HCT116 (cell line): ENCODE measurements at regions not wholly inside any gene's neighbourhood (a gene's known extent, or its start where the extent isn't known, plus 50 kb on each side); places are given as distances from the start of the nearest gene placed in this dataset.

Source experiments
- ATAC-seq: fragments of 200-7000 bp; cut with Tn5 transposase; 2 replicates; pipeline ENCODE4 v1.9.1; 2020; ENCODE audit warnings: mild to moderate bottlenecking, moderate library complexity
- BruUV-seq: library from RNA; stranded (reverse); fragments of 400-500 nt; replicated peaks from 2 replicates; lab custom pipeline; 2021; lab: Mats Ljungman, UMichigan
- CTCF ChIA-PET: fragments of 300-600 bp; sonication (Branson Sonifier 250); formaldehyde crosslinking; loops from one replicate; lab custom pipeline; 2021; ENCODE audit warnings: antibody characterized with exemption; lab: Charles Lee
- POLR2A ChIA-PET: fragments of 300-600, 350-600 bp; sonication (Branson Sonifier 250); formaldehyde crosslinking; loops from one replicate; lab custom pipeline; 2021; ENCODE audit warnings: antibody characterized with exemption; lab: Charles Lee
- RAD21 ChIA-PET, 2 experiments: fragments of 300-600 bp; sonication (Branson Sonifier 250); formaldehyde crosslinking; loops; one replicate each; lab custom pipeline; 2023; ENCODE audit warnings: low total read pairs in 2 of 2; ENCODE audit not compliant: uncharacterized antibody in 2 of 2, unreplicated experiment in 2 of 2, low non-redundant PET in 1 of 2; lab: Charles Lee
- DNase-seq: peaks from one replicate; pipeline ENCODE4 v3.0.0-alpha.2; 2010; ENCODE audit warnings: low read depth, low spot score
- H2AFZ ChIP-seq: fragments of 200-600 bp; shearing (Covaris generic), sonication (generic); 2 replicates; pipeline ENCODE4 v1.6.1; 2017; ENCODE audit warnings: low read depth, mixed run types, mixed read lengths, antibody characterized with exemption, low read length; ENCODE audit not compliant: poor library complexity, severe bottlenecking
- H3K27ac ChIP-seq: 2 replicates; pipeline ENCODE4 v1.5.1; 2012; ENCODE audit warnings: low read depth, low read length
- H3K27me3 ChIP-seq: fragments of 200-600 bp; sonication (generic); 2 replicates; pipeline ENCODE4 v1.6.1; 2016; ENCODE audit warnings: mixed run types, low read length, mixed read lengths; ENCODE audit not compliant: insufficient read depth
- H3K36me3 ChIP-seq, 2 experiments: fragments of 200-500 bp in 1 of 2; fragments of 200-600 bp in 1 of 2; sonication (Bioruptor generic) in 1 of 2; sonication (generic) in 1 of 2; 2 replicates each; pipeline versions ENCODE4 v1.5.1 to v1.6.1; 2014 to 2016; ENCODE audit warnings: low read length in 2 of 2, inconsistent platforms in 1 of 2, mixed read lengths in 1 of 2, mixed run types in 1 of 2; ENCODE audit not compliant: insufficient read depth in 2 of 2, control insufficient read depth in 1 of 2
- H3K4me1 ChIP-seq, 2 experiments: fragments of 200-600 bp in 1 of 2; sonication (generic) in 1 of 2; 2 replicates each; pipeline versions ENCODE4 v1.5.1 to v1.6.1; 2012 to 2017; ENCODE audit warnings: low read length in 2 of 2, inconsistent platforms in 1 of 2, mild to moderate bottlenecking in 1 of 2, mixed read lengths in 1 of 2, mixed run types in 1 of 2, moderate library complexity in 1 of 2; ENCODE audit not compliant: insufficient read depth in 2 of 2, control insufficient read depth in 1 of 2
- H3K4me2 ChIP-seq: fragments of 200-600 bp; sonication (generic); 2 replicates; pipeline ENCODE4 v1.6.1; 2017; ENCODE audit warnings: mixed run types, low read length, mixed read lengths
- H3K4me3 ChIP-seq, 2 experiments: fragments of 200-600 bp in 1 of 2; sonication (generic) in 1 of 2; replicated peaks in 1 of 2; 2 replicates each; pipeline ENCODE4 v1.5.1; 2011 to 2016; ENCODE audit warnings: low read length in 2 of 2, control low read depth in 1 of 2, low read depth in 1 of 2, mild to moderate bottlenecking in 1 of 2, mixed read lengths in 1 of 2, mixed run types in 1 of 2
- H3K79me2 ChIP-seq: fragments of 200-600 bp; sonication (generic); 2 replicates; pipeline ENCODE4 v1.6.1; 2017; ENCODE audit warnings: mild to moderate bottlenecking, mixed run types, low read length, moderate library complexity, mixed read lengths; ENCODE audit not compliant: insufficient read depth
- H3K9ac ChIP-seq: fragments of 200-600 bp; sonication (generic); 2 replicates; pipeline ENCODE4 v1.6.1; 2016; ENCODE audit warnings: low read length, mixed read lengths
- H3K9me2 ChIP-seq: fragments of 200-600 bp; sonication (generic), shearing (Covaris generic); 2 replicates; pipeline ENCODE4 v1.6.1; 2017; ENCODE audit warnings: mixed run types, mild to moderate bottlenecking, moderate library complexity; ENCODE audit not compliant: insufficient read depth
- H3K9me3 ChIP-seq, 2 experiments: fragments of 200-500 bp in 1 of 2; fragments of 200-600 bp in 1 of 2; sonication (Bioruptor generic) in 1 of 2; sonication (generic) in 1 of 2; 2 replicates each; pipeline ENCODE4 v1.6.1; 2014 to 2017; ENCODE audit warnings: low read length in 2 of 2, mixed read lengths in 2 of 2, inconsistent platforms in 1 of 2, low read depth in 1 of 2, mild to moderate bottlenecking in 1 of 2, mixed run types in 1 of 2, moderate library complexity in 1 of 2; ENCODE audit not compliant: control insufficient read depth in 1 of 2, insufficient read depth in 1 of 2
- H4K20me1 ChIP-seq: fragments of 200-600 bp; sonication (generic), shearing (Covaris generic); 2 replicates; pipeline ENCODE4 v1.6.1; 2017; ENCODE audit warnings: mixed run types, mild to moderate bottlenecking, moderate library complexity; ENCODE audit not compliant: insufficient read depth
- CBX3 ChIP-seq: IDR thresholded peaks from 2 replicates; pipeline ENCODE4 v1.6.1; 2012; ENCODE audit warnings: low read depth
- CEBPB ChIP-seq: IDR thresholded peaks from 2 replicates; pipeline ENCODE4 v1.6.1; 2012; ENCODE audit warnings: low read depth
- EGR1 ChIP-seq: IDR thresholded peaks from 2 replicates; pipeline ENCODE4 v1.6.1; 2012; ENCODE audit warnings: low read depth
- EZH2 ChIP-seq: fragments of 200-600 bp; sonication (generic); IDR thresholded peaks from 2 replicates; pipeline ENCODE4 v1.6.1; 2017; ENCODE audit warnings: antibody characterized with exemption, mixed run types
- FOSL1 ChIP-seq: IDR thresholded peaks from 2 replicates; pipeline ENCODE4 v1.6.1; 2012; ENCODE audit warnings: low read depth
- POLR2A ChIP-seq: IDR thresholded peaks from 2 replicates; pipeline ENCODE4 v1.7.0; 2011; ENCODE audit warnings: borderline replicate concordance; ENCODE audit not compliant: insufficient read depth, insufficient read length; ENCODE audit errors: extremely low read depth
- SIN3A ChIP-seq: IDR thresholded peaks from 2 replicates; pipeline ENCODE4 v1.6.1; 2012; ENCODE audit warnings: low read depth
- SP1 ChIP-seq: IDR thresholded peaks from 2 replicates; pipeline ENCODE4 v1.6.1; 2012; ENCODE audit warnings: low read depth
- ZNF274 ChIP-seq: fragments of 200-500 bp; sonication (Bioruptor generic); IDR thresholded peaks from 2 replicates; pipeline ENCODE4 v1.6.1; 2014; ENCODE audit warnings: mild to moderate bottlenecking, low read depth, low read length, inconsistent platforms
- intact Hi-C: fragments of 100-400 bp; cut with micrococcal nuclease; formaldehyde crosslinking; loops from 2 replicates; pipeline ENCODE4 v1.10.0; 2022
- TF ChIP-seq, protein P1 (sequence below): IDR thresholded peaks from 2 replicates; pipeline ENCODE4 v1.6.1; 2012
- TF ChIP-seq, protein P2 (sequence below): IDR thresholded peaks from 2 replicates; pipeline ENCODE4 v1.6.1; 2012
- TF ChIP-seq, protein P3 (sequence below), 3 experiments: fragments of 200-600 bp in 1 of 3; sonication (generic) in 1 of 3; IDR thresholded peaks in 2 of 3; conservative IDR thresholded peaks in 1 of 3; 2 replicates each; pipeline ENCODE4 v1.5.1; 2012 to 2017; ENCODE audit warnings: low read depth in 2 of 3, low read length in 2 of 3, antibody characterized with exemption in 1 of 3, borderline replicate concordance in 1 of 3, control low read depth in 1 of 3, mild to moderate bottlenecking in 1 of 3, mixed read lengths in 1 of 3, mixed run types in 1 of 3, moderate library complexity in 1 of 3; ENCODE audit not compliant: insufficient read depth in 1 of 3

DNA sequence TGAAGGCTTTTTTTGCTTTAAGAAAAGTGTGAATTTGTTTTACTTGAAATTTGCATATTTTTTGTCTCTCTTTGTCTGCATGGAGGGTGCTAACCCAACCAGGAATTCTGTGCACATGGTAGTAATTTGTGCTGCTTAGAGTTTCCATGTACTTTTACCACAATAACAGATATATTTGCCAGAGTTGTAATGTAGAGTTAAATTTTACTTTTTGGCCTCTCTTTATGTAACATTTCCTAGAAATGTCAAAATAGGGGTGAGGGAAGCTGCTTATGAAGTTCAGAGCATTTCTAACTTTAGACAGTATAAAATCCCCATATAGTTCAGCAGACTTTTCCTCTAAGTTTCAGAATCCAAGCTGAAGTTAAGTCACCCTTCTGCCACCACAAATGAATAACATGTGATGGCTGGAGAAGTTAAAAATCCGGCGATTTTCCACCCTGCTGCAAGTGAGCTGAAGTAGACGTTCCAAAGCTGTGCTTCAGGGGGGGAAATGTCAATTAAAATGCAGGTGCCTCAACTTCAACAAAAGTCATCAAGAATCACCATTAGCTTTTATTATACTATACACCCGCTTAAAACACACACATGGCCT lies 385.7 kb upstream of the NR2F2 start:
- H3K79me2 ChIP-seq: no peaks in the 10 kb centered on the region
- H3K9me3 ChIP-seq: no peaks in the 10 kb centered on the region
- H3K36me3 ChIP-seq: no peaks in the 10 kb centered on the region
- RAD21 ChIA-PET: no interaction called here
- TF ChIP-seq, protein P1, sequence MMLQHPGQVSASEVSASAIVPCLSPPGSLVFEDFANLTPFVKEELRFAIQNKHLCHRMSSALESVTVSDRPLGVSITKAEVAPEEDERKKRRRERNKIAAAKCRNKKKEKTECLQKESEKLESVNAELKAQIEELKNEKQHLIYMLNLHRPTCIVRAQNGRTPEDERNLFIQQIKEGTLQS: no peak
- TF ChIP-seq ZNF274 (no peak), FOSL1 (no peak), SP1 (no peak), CEBPB (no peak), EZH2 (no peak), POLR2A (no peak), CBX3 (no peak), EGR1 (no peak), SIN3A (no peak)
- TF ChIP-seq, protein P2, sequence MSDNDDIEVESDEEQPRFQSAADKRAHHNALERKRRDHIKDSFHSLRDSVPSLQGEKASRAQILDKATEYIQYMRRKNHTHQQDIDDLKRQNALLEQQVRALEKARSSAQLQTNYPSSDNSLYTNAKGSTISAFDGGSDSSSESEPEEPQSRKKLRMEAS: no peak
- TF ChIP-seq, protein P3, sequence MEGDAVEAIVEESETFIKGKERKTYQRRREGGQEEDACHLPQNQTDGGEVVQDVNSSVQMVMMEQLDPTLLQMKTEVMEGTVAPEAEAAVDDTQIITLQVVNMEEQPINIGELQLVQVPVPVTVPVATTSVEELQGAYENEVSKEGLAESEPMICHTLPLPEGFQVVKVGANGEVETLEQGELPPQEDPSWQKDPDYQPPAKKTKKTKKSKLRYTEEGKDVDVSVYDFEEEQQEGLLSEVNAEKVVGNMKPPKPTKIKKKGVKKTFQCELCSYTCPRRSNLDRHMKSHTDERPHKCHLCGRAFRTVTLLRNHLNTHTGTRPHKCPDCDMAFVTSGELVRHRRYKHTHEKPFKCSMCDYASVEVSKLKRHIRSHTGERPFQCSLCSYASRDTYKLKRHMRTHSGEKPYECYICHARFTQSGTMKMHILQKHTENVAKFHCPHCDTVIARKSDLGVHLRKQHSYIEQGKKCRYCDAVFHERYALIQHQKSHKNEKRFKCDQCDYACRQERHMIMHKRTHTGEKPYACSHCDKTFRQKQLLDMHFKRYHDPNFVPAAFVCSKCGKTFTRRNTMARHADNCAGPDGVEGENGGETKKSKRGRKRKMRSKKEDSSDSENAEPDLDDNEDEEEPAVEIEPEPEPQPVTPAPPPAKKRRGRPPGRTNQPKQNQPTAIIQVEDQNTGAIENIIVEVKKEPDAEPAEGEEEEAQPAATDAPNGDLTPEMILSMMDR (IDR thresholded peaks at IDR 0.05 in 2 of 3, conservative IDR thresholded peaks at IDR 0.05 in 1 of 3; ENCODE audit: borderline replicate concordance in 1 of 3, insufficient read depth in 1 of 3, low read depth in 2 of 3, low read length in 2 of 3): no peak
- H4K20me1 ChIP-seq: no peaks in the 10 kb centered on the region
- POLR2A ChIA-PET: no interaction called here
- CTCF ChIA-PET: no interaction called here
- H3K9me2 ChIP-seq: no peaks in the 10 kb centered on the region
- no peak overlapping the region for H2AFZ ChIP-seq
- no peaks in the 10 kb centered on the region for H3K27me3 ChIP-seq
- intact Hi-C loops: no loop called here
- H3K4me3 ChIP-seq: no peak overlapping the region
- ATAC-seq: no peak
- no TSS peak for BruUV-seq
- no peak overlapping the region for H3K9ac ChIP-seq
- H3K4me1 ChIP-seq: no peaks in the 10 kb centered on the region
- no peak overlapping the region for H3K4me2 ChIP-seq
- H3K27ac ChIP-seq: no peak overlapping the region
- no peak for DNase-seq
